K562 (cell line): ENCODE measurements at regions not wholly inside any gene's neighbourhood (a gene's known extent, or its start where the extent isn't known, plus 50 kb on each side); places are given as distances from the start of the nearest gene placed in this dataset.

Experiments
- BRF1 ChIP-seq: IDR thresholded peaks from 3 replicates; pipeline ENCODE4 v1.6.1; 2011; ENCODE audit warnings: borderline replicate concordance, mild to moderate bottlenecking; ENCODE audit not compliant: insufficient read length; ENCODE audit errors: extremely low read depth
- EP300 ChIP-seq: IDR thresholded peaks from 2 replicates; pipeline ENCODE4 v1.6.1; 2012; ENCODE audit warnings: low read length, improper control_type of control experiment
- EZH2 ChIP-seq: IDR thresholded peaks from 2 replicates; pipeline ENCODE4 v1.6.1; 2012; ENCODE audit warnings: low read depth, mild to moderate bottlenecking, inconsistent platforms, low read length, borderline replicate concordance
- MECOM ChIP-seq: fragments of 250-450 bp; sonication (Bioruptor Pico); IDR thresholded peaks from 2 replicates; pipeline ENCODE4 v1.8.0; 2022; ENCODE audit warnings: inconsistent platforms
- RFX5 ChIP-seq: IDR thresholded peaks from 2 replicates; pipeline ENCODE4 v1.6.1; 2011; ENCODE audit warnings: low read depth, mild to moderate bottlenecking, improper control_type of control experiment, low read length
- YBX1 ChIP-seq: fragments of 450-650 bp; IDR thresholded peaks from 2 replicates; pipeline ENCODE4 v1.7.1; 2016; ENCODE audit warnings: mild to moderate bottlenecking
- ZFX ChIP-seq: sonication (generic); formaldehyde crosslinking; IDR thresholded peaks from 2 replicates; pipeline ENCODE4 v1.8.0; 2022; ENCODE audit warnings: mild to moderate bottlenecking, missing genetic modification reagents, moderate library complexity
- TF ChIP-seq, protein P1 (sequence below): sonication (generic); formaldehyde crosslinking; IDR thresholded peaks from 2 replicates; pipeline ENCODE4 v1.8.0; 2023; ENCODE audit warnings: mild to moderate bottlenecking, missing genetic modification reagents
- TF ChIP-seq, protein P2 (sequence below): sonication (generic); formaldehyde crosslinking; IDR thresholded peaks from 2 replicates; pipeline ENCODE4 v1.8.0; 2022; ENCODE audit warnings: mild to moderate bottlenecking, missing genetic modification reagents
- TF ChIP-seq, protein P3 (sequence below), 3 experiments: IDR thresholded peaks in 2 of 3; conservative IDR thresholded peaks in 1 of 3; 2 replicates each; pipeline ENCODE4 v1.5.1; 2011 to 2012; ENCODE audit warnings: low read length in 3 of 3, mild to moderate bottlenecking in 3 of 3, control low read depth in 2 of 3, improper control_type of control experiment in 1 of 3, inconsistent platforms in 1 of 3, low read depth in 1 of 3, mixed read lengths in 1 of 3, moderate library complexity in 1 of 3; ENCODE audit not compliant: insufficient read depth in 2 of 3
- TF ChIP-seq, protein P4 (sequence below): fragments of 250-450 bp; sonication (Bioruptor Pico); IDR thresholded peaks from 2 replicates; pipeline ENCODE4 v1.8.0; 2021; ENCODE audit warnings: mild to moderate bottlenecking, moderate library complexity
- TF ChIP-seq, protein P5 (sequence below): fragments of 200-800 bp; sonication (Bioruptor generic); IDR thresholded peaks from 2 replicates; pipeline ENCODE4 v1.6.1; 2017; ENCODE audit warnings: missing genetic modification characterization, missing compliant biosample characterization

DNA sequence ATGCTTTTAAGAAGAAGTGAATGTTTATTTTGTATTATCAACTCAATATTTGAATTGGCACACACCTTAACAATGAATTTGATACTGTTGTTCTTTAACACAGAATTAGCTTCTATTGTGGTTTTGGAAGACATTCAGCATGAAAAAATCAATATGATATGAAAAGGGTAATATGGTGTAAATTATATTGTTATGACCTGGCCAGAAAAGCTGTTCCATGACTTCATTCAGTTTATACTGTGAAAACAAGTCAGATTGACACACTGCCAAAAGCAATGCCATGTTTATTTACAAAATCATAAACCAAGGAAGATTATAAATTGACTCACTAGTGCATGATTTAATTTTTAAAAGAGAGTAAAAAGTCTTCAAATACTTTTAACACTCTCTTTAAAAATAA, 851.4 kb upstream of the SEL1L start:
- TF ChIP-seq BRF1 (no peak), YBX1 (no peak), ZFX (no peak), RFX5 (no peak), EP300 (no peak), MECOM (no peak), EZH2 (no peak)
- TF ChIP-seq, protein P1, sequence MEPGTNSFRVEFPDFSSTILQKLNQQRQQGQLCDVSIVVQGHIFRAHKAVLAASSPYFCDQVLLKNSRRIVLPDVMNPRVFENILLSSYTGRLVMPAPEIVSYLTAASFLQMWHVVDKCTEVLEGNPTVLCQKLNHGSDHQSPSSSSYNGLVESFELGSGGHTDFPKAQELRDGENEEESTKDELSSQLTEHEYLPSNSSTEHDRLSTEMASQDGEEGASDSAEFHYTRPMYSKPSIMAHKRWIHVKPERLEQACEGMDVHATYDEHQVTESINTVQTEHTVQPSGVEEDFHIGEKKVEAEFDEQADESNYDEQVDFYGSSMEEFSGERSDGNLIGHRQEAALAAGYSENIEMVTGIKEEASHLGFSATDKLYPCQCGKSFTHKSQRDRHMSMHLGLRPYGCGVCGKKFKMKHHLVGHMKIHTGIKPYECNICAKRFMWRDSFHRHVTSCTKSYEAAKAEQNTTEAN (CRISPR knock-in tag): no peak
- TF ChIP-seq, protein P2, sequence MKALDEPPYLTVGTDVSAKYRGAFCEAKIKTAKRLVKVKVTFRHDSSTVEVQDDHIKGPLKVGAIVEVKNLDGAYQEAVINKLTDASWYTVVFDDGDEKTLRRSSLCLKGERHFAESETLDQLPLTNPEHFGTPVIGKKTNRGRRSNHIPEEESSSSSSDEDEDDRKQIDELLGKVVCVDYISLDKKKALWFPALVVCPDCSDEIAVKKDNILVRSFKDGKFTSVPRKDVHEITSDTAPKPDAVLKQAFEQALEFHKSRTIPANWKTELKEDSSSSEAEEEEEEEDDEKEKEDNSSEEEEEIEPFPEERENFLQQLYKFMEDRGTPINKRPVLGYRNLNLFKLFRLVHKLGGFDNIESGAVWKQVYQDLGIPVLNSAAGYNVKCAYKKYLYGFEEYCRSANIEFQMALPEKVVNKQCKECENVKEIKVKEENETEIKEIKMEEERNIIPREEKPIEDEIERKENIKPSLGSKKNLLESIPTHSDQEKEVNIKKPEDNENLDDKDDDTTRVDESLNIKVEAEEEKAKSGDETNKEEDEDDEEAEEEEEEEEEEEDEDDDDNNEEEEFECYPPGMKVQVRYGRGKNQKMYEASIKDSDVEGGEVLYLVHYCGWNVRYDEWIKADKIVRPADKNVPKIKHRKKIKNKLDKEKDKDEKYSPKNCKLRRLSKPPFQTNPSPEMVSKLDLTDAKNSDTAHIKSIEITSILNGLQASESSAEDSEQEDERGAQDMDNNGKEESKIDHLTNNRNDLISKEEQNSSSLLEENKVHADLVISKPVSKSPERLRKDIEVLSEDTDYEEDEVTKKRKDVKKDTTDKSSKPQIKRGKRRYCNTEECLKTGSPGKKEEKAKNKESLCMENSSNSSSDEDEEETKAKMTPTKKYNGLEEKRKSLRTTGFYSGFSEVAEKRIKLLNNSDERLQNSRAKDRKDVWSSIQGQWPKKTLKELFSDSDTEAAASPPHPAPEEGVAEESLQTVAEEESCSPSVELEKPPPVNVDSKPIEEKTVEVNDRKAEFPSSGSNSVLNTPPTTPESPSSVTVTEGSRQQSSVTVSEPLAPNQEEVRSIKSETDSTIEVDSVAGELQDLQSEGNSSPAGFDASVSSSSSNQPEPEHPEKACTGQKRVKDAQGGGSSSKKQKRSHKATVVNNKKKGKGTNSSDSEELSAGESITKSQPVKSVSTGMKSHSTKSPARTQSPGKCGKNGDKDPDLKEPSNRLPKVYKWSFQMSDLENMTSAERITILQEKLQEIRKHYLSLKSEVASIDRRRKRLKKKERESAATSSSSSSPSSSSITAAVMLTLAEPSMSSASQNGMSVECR (CRISPR knock-in tag): no peak
- TF ChIP-seq, protein P3, sequence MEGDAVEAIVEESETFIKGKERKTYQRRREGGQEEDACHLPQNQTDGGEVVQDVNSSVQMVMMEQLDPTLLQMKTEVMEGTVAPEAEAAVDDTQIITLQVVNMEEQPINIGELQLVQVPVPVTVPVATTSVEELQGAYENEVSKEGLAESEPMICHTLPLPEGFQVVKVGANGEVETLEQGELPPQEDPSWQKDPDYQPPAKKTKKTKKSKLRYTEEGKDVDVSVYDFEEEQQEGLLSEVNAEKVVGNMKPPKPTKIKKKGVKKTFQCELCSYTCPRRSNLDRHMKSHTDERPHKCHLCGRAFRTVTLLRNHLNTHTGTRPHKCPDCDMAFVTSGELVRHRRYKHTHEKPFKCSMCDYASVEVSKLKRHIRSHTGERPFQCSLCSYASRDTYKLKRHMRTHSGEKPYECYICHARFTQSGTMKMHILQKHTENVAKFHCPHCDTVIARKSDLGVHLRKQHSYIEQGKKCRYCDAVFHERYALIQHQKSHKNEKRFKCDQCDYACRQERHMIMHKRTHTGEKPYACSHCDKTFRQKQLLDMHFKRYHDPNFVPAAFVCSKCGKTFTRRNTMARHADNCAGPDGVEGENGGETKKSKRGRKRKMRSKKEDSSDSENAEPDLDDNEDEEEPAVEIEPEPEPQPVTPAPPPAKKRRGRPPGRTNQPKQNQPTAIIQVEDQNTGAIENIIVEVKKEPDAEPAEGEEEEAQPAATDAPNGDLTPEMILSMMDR (IDR thresholded peaks at IDR 0.05 in 2 of 3, conservative IDR thresholded peaks at IDR 0.05 in 1 of 3; ENCODE audit: insufficient read depth in 2 of 3, low read depth in 1 of 3, low read length in 3 of 3): no peak
- TF ChIP-seq, protein P4, sequence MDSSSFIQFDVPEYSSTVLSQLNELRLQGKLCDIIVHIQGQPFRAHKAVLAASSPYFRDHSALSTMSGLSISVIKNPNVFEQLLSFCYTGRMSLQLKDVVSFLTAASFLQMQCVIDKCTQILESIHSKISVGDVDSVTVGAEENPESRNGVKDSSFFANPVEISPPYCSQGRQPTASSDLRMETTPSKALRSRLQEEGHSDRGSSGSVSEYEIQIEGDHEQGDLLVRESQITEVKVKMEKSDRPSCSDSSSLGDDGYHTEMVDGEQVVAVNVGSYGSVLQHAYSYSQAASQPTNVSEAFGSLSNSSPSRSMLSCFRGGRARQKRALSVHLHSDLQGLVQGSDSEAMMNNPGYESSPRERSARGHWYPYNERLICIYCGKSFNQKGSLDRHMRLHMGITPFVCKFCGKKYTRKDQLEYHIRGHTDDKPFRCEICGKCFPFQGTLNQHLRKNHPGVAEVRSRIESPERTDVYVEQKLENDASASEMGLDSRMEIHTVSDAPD (CRISPR knock-in tag): no peak
- TF ChIP-seq, protein P5, sequence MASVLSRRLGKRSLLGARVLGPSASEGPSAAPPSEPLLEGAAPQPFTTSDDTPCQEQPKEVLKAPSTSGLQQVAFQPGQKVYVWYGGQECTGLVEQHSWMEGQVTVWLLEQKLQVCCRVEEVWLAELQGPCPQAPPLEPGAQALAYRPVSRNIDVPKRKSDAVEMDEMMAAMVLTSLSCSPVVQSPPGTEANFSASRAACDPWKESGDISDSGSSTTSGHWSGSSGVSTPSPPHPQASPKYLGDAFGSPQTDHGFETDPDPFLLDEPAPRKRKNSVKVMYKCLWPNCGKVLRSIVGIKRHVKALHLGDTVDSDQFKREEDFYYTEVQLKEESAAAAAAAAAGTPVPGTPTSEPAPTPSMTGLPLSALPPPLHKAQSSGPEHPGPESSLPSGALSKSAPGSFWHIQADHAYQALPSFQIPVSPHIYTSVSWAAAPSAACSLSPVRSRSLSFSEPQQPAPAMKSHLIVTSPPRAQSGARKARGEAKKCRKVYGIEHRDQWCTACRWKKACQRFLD: no peak
